GM13976 (cell line): ENCODE measurements at regions not wholly inside any gene's neighbourhood (a gene's known extent, or its start where the extent isn't known, plus 50 kb on each side); places are given as distances from the start of the nearest gene placed in this dataset.

Experiments
- DNase-seq: peaks from one replicate; pipeline ENCODE4 v3.0.0; 2012; ENCODE audit warnings: low spot score
- in situ Hi-C: fragments of 300-500 bp; cut with MboI; formaldehyde crosslinking; loops from one replicate; pipeline ENCODE4 v1.12.0; 2022; ENCODE audit warnings: low sequenced_read_pairs, mixed read lengths, inconsistent platforms; ENCODE audit not compliant: unreplicated experiment
- TF ChIP-seq, protein P1 (sequence below): IDR thresholded peaks from 2 replicates; pipeline ENCODE4 v1.5.1; 2012; ENCODE audit warnings: borderline replicate concordance, mild to moderate bottlenecking; ENCODE audit not compliant: insufficient read depth; ENCODE audit errors: extremely low read depth, missing control alignments, control extremely low read depth

- DNase-seq: no peak
- TF ChIP-seq, protein P1, sequence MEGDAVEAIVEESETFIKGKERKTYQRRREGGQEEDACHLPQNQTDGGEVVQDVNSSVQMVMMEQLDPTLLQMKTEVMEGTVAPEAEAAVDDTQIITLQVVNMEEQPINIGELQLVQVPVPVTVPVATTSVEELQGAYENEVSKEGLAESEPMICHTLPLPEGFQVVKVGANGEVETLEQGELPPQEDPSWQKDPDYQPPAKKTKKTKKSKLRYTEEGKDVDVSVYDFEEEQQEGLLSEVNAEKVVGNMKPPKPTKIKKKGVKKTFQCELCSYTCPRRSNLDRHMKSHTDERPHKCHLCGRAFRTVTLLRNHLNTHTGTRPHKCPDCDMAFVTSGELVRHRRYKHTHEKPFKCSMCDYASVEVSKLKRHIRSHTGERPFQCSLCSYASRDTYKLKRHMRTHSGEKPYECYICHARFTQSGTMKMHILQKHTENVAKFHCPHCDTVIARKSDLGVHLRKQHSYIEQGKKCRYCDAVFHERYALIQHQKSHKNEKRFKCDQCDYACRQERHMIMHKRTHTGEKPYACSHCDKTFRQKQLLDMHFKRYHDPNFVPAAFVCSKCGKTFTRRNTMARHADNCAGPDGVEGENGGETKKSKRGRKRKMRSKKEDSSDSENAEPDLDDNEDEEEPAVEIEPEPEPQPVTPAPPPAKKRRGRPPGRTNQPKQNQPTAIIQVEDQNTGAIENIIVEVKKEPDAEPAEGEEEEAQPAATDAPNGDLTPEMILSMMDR: no peak
- in situ Hi-C loops: no loop called here
Observed at GRCh38 chr1:61612602-61613001, 112.3 kb downstream of the TM2D1 start.

DNA sequence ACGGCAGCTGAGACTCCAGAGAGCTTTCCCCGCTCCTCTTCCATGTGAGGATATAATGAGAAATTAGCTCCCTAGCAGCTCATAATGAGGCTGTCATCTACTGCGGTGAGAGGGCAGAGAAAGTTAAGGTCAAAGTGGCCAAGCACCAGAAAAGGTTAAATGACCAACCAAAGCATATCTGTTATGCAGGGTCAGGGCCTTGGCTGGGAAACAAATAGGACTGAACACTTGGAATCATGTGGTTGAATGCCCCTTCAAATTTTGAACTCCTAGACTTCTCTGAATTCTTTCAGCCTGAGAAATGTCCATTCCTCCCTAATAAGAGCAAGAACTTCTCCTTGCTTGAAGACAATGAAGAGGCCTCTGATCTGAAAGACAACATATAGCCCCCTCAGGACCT is 115.9 kb downstream of the TM2D1 start:
- DNase-seq: no peak
- in situ Hi-C loops: no loop called here
- TF ChIP-seq, protein P1: no peak

DNA sequence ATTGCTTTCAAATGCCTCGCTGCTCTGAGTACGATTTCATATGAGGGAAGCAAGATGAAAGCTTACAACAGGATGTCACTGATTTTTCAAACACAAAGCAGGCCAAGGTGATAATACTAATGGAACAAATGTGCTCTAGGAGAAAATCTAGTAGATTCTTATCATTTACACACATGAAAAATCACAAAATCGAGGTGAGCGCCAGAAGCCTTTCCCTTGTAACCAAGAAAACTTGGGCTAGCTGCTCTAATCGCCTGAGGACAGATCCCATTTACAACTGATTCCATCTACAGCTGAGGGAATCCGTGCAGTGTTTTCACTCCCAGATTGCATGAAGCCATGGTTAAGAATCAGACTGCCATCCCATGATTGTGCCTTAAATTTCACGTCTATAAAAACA is 117.5 kb downstream of the TM2D1 start:
- no peak for DNase-seq
- in situ Hi-C loops: no loop called here
- TF ChIP-seq, protein P1: no peak

- TF ChIP-seq, protein P1: no peak
- in situ Hi-C loops: no loop called here
- no peak for DNase-seq
Observed at GRCh38 chr1:61606448-61607312, 118.3 kb downstream of the TM2D1 start.

GRCh38 chr1:61605607-61606321 is 119.2 kb downstream of the TM2D1 start:
- in situ Hi-C loops: no loop called here
- DNase-seq: no peak
- TF ChIP-seq, protein P1: no peak

DNA sequence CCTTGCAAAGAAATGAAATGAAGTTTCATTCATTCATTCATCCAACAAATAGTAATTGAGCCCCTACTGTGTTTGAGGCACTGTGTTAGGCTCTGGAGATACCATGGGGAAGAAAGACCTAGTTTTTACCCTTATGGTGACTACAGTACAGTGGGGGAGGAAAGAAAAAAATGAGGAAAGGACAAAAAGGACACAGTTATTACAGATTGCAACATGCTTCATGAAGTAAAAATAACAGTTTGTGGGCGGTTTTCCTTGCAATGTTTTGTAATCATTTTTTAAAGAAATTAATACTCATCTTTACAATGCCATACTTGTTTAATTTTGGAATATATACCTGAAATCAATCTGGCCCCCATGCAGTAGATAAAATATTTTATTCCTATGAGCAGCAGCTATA is 120.3 kb downstream of the TM2D1 start:
- in situ Hi-C loops: no loop called here
- TF ChIP-seq, protein P1: no peak
- DNase-seq: no peak
